ENCODE measurements at regions not wholly inside any gene's neighbourhood (a gene's known extent, or its start where the extent isn't known, plus 50 kb on each side); places are given as distances from the start of the nearest gene placed in this dataset.
"Not testable (repeated sequence)": the region's sequence is repeated elsewhere in the genome, so short reads cannot be mapped to it uniquely, and the experiment has no call there.

GRCh38 chr1:228796945-228797344 is 61.7 kb downstream of the RHOU start:
- not testable (repeated sequence) for H3K4me3 Mint-ChIP-seq; ATAC-seq (replicated peaks in 1 of 2); DNase-seq; H3K36me3 Mint-ChIP-seq (ENCODE audit: insufficient read depth in 2 of 2); H3K9me3 Mint-ChIP-seq; H3K27me3 Mint-ChIP-seq (ENCODE audit: low read depth); H3K27ac Mint-ChIP-seq
- peaks cover 23% of the 10 kb centered on the region for H3K4me1 Mint-ChIP-seq (ENCODE audit: low read depth)

GRCh38 chr1:228798035-228798434 is 62.8 kb downstream of the RHOU start:
- no peaks in the 10 kb centered on the region for H3K27me3 Mint-ChIP-seq (ENCODE audit: low read depth)
- H3K9me3 Mint-ChIP-seq = peaks cover 2% of the 10 kb centered on the region in 2 donors
- no peak overlapping the region for H3K4me3 Mint-ChIP-seq
- ATAC-seq (replicated peaks in 1 of 2) (no peak), DNase-seq (no peak)
- H3K27ac Mint-ChIP-seq = no peak overlapping the region
- H3K36me3 Mint-ChIP-seq (ENCODE audit: insufficient read depth in 2 of 2) = peaks cover 2% of the 10 kb centered on the region in 2 donors
- H3K4me1 Mint-ChIP-seq (ENCODE audit: low read depth) = peaks cover 26% of the 10 kb centered on the region

GRCh38 chr1:228798548-228798947 is 63.3 kb downstream of the RHOU start:
- DNase-seq = no peak
- no peak for ATAC-seq (replicated peaks in 1 of 2)
- Mint-ChIP-seq H3K36me3 (ENCODE audit: insufficient read depth in 2 of 2) (peaks cover 2% of the 10 kb centered on the region in 2 donors), H3K27me3 (ENCODE audit: low read depth) (no peaks in the 10 kb centered on the region), H3K9me3 (peaks cover 2% of the 10 kb centered on the region in 2 donors), H3K27ac (no peak overlapping the region), H3K4me3 (no peak overlapping the region), H3K4me1 (ENCODE audit: low read depth) (peaks cover 31% of the 10 kb centered on the region)

GRCh38 chr1:228799924-228800323 is 64.6 kb downstream of the RHOU start:
- DNase-seq (no peak), ATAC-seq (replicated peaks in 1 of 2) (no peak)
- Mint-ChIP-seq H3K27me3 (ENCODE audit: low read depth) (no peaks in the 10 kb centered on the region), H3K36me3 (ENCODE audit: insufficient read depth in 2 of 2) (peaks cover 2 to 5% of the 10 kb centered on the region in 2 donors), H3K9me3 (peaks cover 2% of the 10 kb centered on the region in 2 donors), H3K27ac (no peak overlapping the region), H3K4me1 (ENCODE audit: low read depth) (peaks cover 42% of the 10 kb centered on the region), H3K4me3 (no peak overlapping the region)

- Mint-ChIP-seq H3K9me3 (peaks cover 2% of the 10 kb centered on the region in 2 donors), H3K4me3 (no peak overlapping the region), H3K27ac (no peak overlapping the region), H3K4me1 (ENCODE audit: low read depth) (peaks cover 47% of the 10 kb centered on the region), H3K27me3 (ENCODE audit: low read depth) (no peaks in the 10 kb centered on the region), H3K36me3 (ENCODE audit: insufficient read depth in 2 of 2) (peaks cover 2 to 5% of the 10 kb centered on the region in 2 donors)
- ATAC-seq (replicated peaks in 1 of 2) = no peak
- no peak for DNase-seq
Measured at GRCh38 chr1:228801068-228801467, 65.8 kb downstream of the RHOU start.

- no peak for ATAC-seq (replicated peaks in 1 of 2)
Measured at GRCh38 chr1:228802386-228803220, 67.3 kb downstream of the RHOU start.

GRCh38 chr1:228803421-228803820 is 68.1 kb downstream of the RHOU start:
- ATAC-seq (replicated peaks in 1 of 2) (no peak), DNase-seq (no peak)
- Mint-ChIP-seq H3K9me3 (peaks cover 0 to 2% of the 10 kb centered on the region in 2 donors), H3K4me1 (ENCODE audit: low read depth) (peaks cover 36% of the 10 kb centered on the region), H3K27ac (no peak overlapping the region), H3K36me3 (ENCODE audit: insufficient read depth in 2 of 2) (peaks cover 0 to 5% of the 10 kb centered on the region in 2 donors), H3K27me3 (ENCODE audit: low read depth) (no peaks in the 10 kb centered on the region), H3K4me3 (no peak overlapping the region)

More at GRCh38 chr1:228802386-228803220, 67.3 kb downstream of the RHOU start:
- Mint-ChIP-seq H3K4me3 (no peak overlapping the region), H3K4me1 (ENCODE audit: low read depth) (peaks cover 38% of the 10 kb centered on the region), H3K27ac (no peak overlapping the region), H3K27me3 (ENCODE audit: low read depth) (no peaks in the 10 kb centered on the region), H3K36me3 (ENCODE audit: insufficient read depth in 2 of 2) (peaks cover 0 to 5% of the 10 kb centered on the region in 2 donors), H3K9me3 (peaks cover 0 to 2% of the 10 kb centered on the region in 2 donors)
- DNase-seq = no peak

- H3K4me3 Mint-ChIP-seq = peak overlapping the region in 1 of 2 donors; percentile 57
Measured at GRCh38 chr1:228804173-228804572, 68.9 kb downstream of the RHOU start.

GRCh38 chr1:228804640-228805413 is 69.5 kb downstream of the RHOU start:
- peak overlapping the region; percentile 57 to 76 for H3K4me3 Mint-ChIP-seq
- no peaks in the 10 kb centered on the region for H3K27me3 Mint-ChIP-seq (ENCODE audit: low read depth)
- H3K9me3 Mint-ChIP-seq = peaks cover 0 to 3% of the 10 kb centered on the region in 2 donors
- DNase-seq = peak; percentile 53 to 57
- H3K4me1 Mint-ChIP-seq (ENCODE audit: low read depth) = peaks cover 49% of the 10 kb centered on the region
- H3K36me3 Mint-ChIP-seq (ENCODE audit: insufficient read depth in 2 of 2) = peaks cover 0 to 5% of the 10 kb centered on the region in 2 donors
- peak; percentile 91 to 94 for ATAC-seq (replicated peaks in 1 of 2)
- peak overlapping the region; percentile 62 for H3K27ac Mint-ChIP-seq

More at GRCh38 chr1:228804173-228804572, 68.9 kb downstream of the RHOU start:
- peaks cover 0 to 2% of the 10 kb centered on the region in 2 donors for H3K9me3 Mint-ChIP-seq
- no peak for ATAC-seq (replicated peaks in 1 of 2)
- DNase-seq = no peak
- peaks cover 0 to 5% of the 10 kb centered on the region in 2 donors for H3K36me3 Mint-ChIP-seq (ENCODE audit: insufficient read depth in 2 of 2)
- H3K27me3 Mint-ChIP-seq (ENCODE audit: low read depth) = no peaks in the 10 kb centered on the region
- H3K27ac Mint-ChIP-seq = no peak overlapping the region
- peaks cover 42% of the 10 kb centered on the region for H3K4me1 Mint-ChIP-seq (ENCODE audit: low read depth)

GRCh38 chr1:228807904-228808605 is 72.8 kb downstream of the RHOU start:
- peaks cover 63% of the 10 kb centered on the region for H3K4me1 Mint-ChIP-seq (ENCODE audit: low read depth)
- peaks cover 0 to 3% of the 10 kb centered on the region in 2 donors for H3K9me3 Mint-ChIP-seq
- H3K36me3 Mint-ChIP-seq (ENCODE audit: insufficient read depth in 2 of 2) = peaks cover 0 to 7% of the 10 kb centered on the region in 2 donors
- H3K27me3 Mint-ChIP-seq (ENCODE audit: low read depth) = no peaks in the 10 kb centered on the region
- ATAC-seq (replicated peaks in 1 of 2) = no peak
- H3K27ac Mint-ChIP-seq = no peak overlapping the region
- no peak overlapping the region for H3K4me3 Mint-ChIP-seq
- DNase-seq = no peak

- no peak for DNase-seq
- peak; percentile 39 to 51 for ATAC-seq (replicated peaks in 1 of 2)
- Mint-ChIP-seq H3K27me3 (ENCODE audit: low read depth) (no peaks in the 10 kb centered on the region), H3K36me3 (ENCODE audit: insufficient read depth in 2 of 2) (peaks cover 0 to 5% of the 10 kb centered on the region in 2 donors), H3K9me3 (peaks cover 0 to 3% of the 10 kb centered on the region in 2 donors), H3K27ac (no peak overlapping the region), H3K4me3 (no peak overlapping the region), H3K4me1 (ENCODE audit: low read depth) (peaks cover 48% of the 10 kb centered on the region)
Measured at GRCh38 chr1:228809621-228810394, 74.5 kb downstream of the RHOU start.

- no peaks in the 10 kb centered on the region for H3K27me3 Mint-ChIP-seq (ENCODE audit: low read depth)
- H3K27ac Mint-ChIP-seq = no peak overlapping the region
- no peak for DNase-seq
- no peak for ATAC-seq (replicated peaks in 1 of 2)
- peaks cover 42% of the 10 kb centered on the region for H3K4me1 Mint-ChIP-seq (ENCODE audit: low read depth)
- peaks cover 0 to 3% of the 10 kb centered on the region in 2 donors for H3K9me3 Mint-ChIP-seq
- H3K36me3 Mint-ChIP-seq (ENCODE audit: insufficient read depth in 2 of 2) = peaks cover 0 to 5% of the 10 kb centered on the region in 2 donors
- H3K4me3 Mint-ChIP-seq = no peak overlapping the region
Measured at GRCh38 chr1:228810395-228810758, 75.1 kb downstream of the RHOU start.
